NCI-H1694 treated with DMSO at 0.1 percent for 48 hours (cell line): ENCODE measurements at regions not wholly inside any gene's neighbourhood (a gene's known extent, or its start where the extent isn't known, plus 50 kb on each side); places are given as distances from the start of the nearest gene placed in this dataset.
"Not testable (repeated sequence)": the region's sequence is repeated elsewhere in the genome, so short reads cannot be mapped to it uniquely, and the experiment has no call there.

ENCODE experiments used
- DNase-seq: peaks from one replicate; lab custom pipeline; 2025; lab: John Stamatoyannopoulos, UW

DNA sequence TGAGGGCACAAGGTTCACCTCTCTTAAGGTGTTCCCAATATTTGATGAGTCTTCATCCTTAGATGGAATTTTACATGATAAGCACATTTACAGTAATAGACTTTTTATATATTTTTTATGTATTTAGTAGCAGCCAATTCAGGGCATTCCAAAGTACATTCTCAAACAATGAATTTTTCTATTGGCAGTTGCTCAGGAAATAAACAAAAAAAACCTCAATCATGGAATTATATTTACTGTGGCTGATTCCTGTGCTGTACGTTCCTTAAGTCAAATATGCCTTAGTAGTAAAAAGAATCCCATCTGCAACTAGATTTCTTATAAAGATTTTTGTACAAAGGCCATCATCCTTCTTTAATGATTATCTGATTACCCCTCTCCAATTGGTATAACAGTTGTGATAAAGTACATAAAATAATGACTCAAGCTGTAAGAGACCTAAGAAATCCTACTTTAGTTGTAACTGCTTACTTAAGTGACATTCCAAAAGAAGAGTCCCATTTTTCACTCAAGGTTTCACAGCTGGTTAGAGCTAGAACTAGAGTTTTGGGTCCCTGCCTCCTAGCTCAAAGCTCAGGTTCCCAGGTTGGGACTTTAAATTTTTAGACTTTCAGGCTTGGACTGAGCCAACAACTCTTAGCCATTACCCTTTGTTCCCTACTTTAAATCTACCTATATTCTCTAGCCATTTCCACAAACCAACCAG is 152.7 kb downstream of the FHIP1A start:
- no peak for DNase-seq

DNA sequence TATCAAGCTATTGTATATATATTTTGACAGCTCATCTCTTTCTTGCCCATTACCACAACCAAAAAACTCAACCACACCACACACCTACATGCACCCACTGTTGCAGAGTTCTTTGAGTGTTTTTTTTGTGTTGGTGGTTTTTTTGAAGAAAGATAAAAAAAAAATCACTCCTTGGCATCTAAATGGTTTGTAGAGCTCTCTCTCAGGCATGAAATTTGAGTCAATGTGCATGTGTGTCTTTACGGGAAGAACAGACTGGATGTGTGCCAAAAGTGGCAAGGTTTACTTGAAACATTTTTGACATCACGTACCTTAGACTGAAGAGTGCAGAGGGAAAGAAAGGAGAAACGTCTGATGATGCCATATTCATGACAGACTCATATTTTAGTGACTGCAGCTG is 154.2 kb downstream of the FHIP1A start:
- no peak for DNase-seq

DNA sequence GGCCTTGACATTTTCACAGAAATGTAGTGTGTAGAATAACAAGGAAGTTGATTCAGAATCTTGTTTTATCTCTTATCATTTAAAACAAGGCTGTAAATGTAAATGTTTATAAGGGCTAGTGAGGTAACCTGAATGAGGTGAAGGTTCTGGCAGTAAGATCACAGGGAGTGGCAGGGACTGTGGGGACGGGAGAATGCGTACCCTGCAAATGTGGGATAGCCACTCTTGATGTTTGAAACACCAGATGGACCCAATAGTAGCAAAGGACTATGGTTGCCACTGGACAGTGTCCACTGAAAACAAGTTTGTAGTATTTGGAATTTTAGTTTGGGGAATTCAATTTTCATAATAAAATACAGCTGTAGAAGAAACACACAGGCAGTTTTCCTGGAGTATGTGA is 155.3 kb downstream of the FHIP1A start:
- DNase-seq, result no peak

DNA sequence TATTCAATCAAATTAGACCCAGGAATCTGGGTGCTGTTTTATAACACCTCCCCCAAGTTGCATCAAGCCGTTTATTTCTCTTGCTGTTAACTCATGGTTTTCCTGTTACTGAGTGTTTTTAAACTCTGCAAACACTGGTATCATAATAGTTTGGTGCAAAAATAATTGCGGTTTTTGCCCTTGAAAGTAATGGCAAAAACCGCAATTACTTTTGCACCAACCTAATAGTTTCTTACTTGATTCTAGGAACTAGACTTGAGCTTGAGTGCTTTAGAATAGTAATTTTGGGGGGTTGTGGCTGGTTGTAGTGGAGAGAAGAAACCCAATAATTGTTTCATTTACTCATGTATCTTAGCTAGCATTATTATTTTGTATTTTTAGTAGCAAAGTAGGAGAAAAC is 156.6 kb downstream of the FHIP1A start:
- DNase-seq, result no peak

DNA sequence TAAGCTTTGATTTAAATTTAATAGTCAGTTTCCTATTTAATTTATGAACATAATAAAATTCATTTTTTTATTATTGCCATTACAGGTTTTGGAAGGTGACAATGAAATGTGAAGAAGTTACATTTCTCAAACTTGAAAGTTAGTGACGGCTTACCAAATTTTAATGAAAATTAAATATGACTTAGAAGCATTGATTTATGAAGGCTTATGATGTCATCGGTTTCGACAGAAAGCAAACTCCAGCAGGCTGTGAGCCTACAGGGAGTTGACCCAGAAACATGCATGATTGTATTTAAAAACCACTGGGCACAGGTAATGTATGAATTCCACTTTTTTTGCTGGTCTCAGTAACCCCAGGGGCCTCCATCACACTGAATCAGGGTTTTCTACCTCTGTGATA is 157.1 kb downstream of the FHIP1A start:
- DNase-seq, result no peak

DNA sequence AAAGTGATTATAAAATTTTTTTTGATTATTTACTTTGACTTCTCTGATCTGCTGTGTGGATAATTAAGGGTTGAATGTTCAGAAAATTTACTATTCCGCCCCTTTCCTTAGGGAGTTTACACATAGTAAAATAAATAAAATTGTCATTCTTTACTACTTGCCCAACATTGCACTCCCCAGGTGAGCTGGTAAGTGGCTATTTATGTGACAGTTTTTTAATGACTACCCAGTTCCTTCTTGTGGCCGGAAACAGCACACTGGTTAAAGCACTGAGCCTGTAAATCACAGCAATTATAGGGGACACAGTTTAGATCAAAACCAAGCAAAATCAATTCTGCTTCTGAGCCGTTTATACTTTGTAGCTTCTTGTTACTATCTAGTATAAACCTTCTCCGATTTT is 158.1 kb downstream of the FHIP1A start:
- no peak for DNase-seq

DNA sequence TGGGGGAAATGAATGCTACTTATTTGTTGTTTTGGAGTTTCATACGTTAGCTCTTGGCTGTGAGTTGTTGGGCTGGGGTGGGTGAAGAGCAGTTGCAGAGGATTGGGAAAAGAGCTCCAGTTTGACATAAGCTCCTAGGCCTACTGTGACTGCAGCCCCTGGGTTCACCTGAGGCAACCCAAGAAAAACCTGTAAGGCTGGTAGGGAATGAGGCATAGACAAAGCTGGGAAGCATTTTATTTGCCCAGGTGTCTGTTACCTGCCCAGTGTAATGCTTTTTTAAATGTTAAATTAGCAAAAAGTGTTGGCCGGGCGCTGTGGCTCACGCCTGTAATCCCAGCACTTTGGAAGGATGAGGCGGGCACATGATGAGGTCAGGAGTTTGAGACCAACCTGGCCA is 160.0 kb downstream of the FHIP1A start:
- DNase-seq, result no peak

DNA sequence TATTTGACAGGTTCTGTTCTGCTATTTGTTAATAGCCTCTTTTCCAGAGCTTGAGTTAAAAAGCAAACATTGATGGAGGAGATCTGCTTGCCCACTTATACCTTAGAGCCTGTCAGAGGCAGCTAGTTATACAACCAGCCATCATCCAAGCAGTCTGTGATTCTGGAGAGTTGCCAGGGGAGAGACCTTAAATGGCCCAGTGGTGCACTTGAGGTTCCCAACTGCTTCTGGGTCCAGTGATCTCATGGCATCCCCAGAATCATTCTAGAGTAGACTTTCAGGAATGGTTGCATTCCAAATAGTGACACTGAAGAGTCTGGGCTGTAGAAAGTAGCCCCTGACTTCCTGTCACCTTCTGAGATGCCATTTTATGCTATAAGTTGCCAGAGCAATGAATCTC is 160.7 kb downstream of the FHIP1A start:
- no peak for DNase-seq

DNA sequence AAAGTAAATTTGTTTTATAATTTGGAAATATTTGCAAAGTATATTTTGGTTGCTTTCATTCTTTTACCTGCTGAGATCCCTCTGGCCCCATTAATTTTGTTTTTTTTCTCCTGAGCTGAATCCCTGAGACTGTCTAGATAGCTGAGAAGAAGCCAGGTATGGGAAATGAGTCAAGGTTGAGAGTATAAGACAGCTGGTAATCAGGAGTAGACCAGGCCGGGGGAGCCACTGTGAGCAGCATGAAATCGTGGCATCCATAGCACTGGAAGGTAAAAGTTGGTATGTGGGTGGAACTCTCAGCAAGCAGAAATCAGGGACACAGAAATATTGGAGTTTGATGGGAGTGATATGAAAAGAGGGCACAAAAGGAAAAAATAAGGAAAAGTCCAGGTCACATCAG is 164.5 kb downstream of the FHIP1A start:
- DNase-seq, result no peak

DNA sequence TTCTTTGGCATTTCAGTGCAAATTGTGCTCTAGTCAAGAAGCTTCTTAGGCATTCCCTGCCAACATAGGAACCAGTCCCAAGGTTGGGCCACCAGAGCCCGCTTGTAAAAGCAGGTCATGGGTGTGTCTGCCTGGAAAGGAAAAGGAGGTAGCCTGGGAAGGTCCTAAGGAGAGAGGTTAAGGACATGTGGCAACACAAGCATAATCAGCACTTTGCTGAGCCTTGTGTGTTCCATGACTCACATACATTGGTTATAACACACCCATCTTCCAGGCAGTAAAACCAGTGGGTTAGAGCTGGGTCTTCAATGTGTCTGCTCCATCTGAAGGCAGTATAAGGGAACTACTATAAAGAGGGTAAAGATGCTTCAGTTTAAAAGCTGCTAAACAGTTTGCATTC is 165.0 kb downstream of the FHIP1A start:
- DNase-seq, result no peak

DNA sequence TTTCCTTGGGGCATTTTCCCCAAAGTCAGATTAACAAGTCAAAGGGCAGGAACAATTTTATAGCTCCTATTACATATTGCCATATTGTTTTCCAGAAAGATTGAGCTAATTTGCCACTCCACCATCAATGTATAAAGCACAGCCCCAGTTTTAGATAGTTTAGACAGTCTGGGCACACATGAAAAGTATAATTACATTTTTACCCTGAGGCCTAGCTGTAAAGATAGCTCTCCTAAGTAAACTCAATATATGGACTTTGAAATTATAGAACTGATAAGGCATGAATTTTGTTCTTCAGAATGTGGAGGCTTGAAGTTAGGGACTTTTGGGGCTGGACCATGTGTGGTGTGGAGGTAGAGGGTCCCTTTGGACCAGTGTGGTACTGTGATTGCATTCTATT is 166.0 kb downstream of the FHIP1A start:
- DNase-seq, result no peak

DNA sequence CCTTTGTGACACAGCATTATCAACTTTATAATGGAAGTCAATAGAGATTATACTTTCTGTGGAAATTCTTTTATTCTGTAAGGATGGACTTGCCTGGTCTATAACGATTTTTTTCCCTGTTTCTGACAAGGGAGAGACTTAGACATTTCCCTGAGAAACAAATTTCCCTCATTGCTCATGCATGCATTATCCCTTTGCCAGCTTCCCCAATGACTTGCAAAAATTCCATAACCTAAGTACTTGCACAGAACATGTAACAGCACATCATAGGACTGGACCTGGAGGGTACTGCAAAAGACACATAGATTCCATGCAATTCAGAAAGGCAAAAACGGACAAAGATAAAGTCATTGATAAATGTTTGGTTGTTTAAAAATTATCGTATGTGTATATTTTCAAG is 166.7 kb downstream of the FHIP1A start:
- no peak for DNase-seq

DNA sequence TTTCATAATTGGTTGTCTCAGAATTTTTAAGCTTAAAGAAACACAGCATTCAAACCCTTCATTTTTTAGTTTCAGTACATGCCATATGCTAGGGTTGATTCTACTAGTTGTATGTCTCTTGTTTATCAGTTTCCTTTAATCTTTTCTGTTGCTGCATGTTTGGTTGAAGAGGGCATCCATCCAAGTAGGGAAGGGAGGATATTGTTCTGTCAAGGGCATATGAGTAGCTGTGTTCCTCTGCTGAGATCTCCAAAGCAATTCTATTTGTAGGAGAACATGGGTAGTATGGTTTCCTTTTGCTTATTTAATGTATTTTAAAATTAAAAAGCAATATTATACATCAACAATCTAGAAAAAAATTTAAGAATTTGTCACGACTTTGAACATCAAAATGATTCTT is 167.7 kb downstream of the FHIP1A start:
- no peak for DNase-seq

DNA sequence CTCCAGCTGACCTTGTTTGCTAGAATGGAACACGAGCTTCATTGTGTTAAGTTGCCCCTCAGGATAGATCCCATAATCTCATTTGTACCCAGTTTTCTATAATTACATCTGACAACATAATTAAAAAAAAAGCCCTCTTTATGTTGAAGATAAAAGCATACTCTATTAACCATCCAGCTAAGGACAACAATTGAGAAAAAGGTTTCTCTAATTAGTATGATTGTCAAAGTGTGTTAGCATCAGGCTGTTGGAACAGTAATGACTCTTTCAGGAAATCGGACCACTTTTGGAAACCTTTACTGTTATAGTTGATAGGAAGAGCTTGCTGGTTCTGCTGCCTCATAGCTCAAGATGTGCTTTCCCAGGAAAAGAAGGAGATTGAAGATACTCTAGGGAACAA is 172.6 kb downstream of the FHIP1A start:
- no peak for DNase-seq

DNA sequence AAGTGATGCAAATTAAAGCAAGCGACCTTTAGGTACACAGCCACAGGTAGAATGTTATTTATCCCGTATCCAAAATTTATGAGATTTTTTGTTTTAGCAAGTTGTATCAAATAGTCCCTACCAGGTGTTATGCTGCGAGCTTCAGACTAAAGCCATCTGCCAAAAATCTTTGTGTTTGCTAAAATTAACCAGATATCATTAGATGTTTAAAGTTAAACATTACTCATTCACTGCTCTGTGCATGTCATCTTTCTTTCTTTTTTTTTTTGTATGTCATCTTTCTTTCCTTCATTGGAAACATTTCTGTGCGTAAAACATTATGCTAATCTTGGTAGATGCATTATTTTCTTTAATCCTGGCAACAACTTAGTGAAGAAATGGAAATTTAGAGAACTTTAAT is 173.1 kb downstream of the FHIP1A start:
- no peak for DNase-seq

DNA sequence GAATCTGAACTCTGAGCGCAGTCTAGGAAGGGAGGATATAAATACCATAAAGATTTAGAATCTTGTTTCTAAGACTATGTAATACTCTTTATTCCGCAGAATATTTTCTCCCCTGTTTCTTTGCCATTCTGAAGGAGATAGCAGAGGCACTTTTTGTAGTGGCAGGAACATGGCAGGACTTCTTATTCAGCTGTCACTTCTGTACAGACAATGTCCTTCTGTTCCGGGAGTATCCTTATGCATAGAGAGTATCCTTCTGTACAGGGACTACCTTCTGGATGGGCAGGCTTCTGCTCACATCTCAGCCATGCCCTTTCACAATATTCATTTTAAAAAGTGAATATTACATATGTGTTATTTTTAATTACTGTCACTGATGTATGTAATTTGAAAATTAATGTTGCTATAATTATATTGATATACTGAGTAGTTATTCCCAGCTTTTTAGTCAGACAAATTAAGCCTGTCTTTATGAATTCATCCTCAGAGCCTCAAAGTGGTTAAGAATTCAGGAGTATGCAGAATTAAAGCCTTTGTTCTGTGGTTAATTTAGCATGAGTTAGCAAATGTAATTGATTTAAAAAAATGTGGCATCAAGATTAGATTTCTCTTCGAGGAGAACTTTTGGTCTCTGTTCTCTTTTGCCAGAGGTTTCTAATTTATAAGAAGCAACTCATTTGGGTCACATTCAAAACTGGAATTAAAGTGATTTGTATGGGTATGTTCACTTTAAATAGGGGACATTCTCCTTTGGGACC is 174.4 kb downstream of the FHIP1A start:
- no peak for DNase-seq

DNA sequence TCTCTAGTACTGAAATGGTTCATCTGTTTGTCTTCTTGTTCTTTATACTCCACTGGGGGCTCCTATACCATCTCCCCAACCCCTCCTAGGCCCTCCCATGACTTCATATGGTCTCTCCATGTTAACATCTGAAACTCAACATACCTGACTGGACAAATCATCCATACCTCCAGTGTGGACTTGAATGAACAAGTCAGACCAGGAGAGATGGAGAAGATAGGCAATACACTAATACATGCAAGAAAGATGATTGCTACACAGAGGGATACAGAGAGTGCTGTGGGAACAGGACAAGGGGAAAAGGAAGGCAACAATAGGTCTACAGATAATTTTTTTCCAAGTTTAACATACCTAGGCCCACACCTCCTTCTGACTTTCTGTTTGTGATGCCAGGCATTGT is 175.1 kb downstream of the FHIP1A start:
- DNase-seq, result no peak

DNA sequence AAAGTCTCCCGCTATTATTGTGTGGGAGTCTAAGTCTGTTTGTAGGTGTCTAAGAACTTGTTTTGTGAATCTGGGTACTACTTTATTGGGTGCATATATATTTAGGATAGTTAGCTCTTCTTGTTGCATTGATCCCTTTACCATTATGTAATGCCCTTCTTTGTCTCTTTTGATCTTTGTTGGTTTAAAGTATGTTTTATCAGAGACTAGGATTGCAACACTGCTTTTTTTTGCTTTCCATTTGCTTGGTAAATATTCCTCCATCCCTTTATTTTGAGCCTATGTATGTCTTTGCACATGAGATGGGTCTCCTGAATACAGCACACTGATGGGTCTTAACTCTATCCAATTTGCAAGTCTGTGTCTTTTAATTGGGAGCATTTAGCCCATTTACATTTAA is 165.2 kb downstream of the GATB start:
- not testable (repeated sequence) for DNase-seq

DNA sequence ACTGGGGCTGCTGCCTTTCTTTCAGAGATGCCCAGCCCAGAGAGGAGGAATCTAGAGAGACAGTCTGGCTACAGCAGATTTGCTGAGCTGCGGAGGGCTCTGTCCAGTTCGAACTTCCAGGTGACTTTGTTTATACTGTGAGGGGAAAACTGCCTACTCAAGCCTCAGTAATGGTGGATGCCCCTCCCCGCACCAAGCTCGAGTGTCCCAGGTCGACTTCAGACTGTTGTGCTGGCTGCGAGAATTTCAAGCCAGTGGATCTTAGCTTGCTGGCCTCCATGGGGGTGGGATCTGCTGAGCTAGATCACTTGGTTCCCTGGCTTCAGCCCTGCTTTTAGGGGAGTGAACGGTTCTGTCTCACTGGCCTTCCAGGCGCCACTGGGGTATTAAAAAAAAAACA is 163.1 kb downstream of the GATB start:
- DNase-seq, result not testable (repeated sequence)

DNA sequence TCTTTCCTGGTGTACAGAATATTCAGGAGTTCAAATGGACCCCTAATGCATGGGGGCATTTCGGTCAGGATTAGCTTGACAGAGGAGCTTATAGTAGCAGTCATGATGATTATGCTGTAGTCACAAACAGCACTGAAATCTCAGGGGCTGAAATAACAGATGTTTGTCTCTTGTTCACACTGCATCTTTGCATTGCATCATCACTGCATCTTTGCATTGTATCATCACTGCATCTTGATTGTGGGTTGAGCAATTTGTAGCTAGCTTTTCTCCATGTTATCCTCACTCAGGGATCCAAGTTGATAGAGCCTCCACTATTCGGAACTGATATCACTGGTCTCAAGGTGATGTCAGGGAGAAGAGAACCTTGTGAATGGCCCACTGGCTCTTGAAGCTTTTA is 160.9 kb downstream of the GATB start:
- no peak for DNase-seq

DNA sequence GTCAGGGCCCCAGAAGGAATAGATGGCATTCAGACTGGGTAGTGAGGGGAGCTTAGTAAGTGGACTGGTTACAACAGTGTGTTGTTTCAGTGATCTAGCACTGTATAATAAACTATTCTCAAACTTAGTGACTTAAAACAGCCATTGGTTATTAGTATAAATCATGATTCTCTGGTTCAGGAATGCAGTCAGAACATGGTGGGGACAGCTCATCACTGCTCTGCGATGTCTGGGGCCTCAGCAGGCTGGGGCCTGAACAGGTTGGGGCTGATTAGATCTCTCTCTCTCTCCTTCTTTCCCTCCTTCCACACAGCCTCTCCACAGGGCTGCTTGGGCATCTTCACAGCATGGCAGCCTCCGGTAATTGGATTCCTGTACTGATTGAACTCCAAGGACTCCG is 160.4 kb downstream of the GATB start:
- no peak for DNase-seq

DNA sequence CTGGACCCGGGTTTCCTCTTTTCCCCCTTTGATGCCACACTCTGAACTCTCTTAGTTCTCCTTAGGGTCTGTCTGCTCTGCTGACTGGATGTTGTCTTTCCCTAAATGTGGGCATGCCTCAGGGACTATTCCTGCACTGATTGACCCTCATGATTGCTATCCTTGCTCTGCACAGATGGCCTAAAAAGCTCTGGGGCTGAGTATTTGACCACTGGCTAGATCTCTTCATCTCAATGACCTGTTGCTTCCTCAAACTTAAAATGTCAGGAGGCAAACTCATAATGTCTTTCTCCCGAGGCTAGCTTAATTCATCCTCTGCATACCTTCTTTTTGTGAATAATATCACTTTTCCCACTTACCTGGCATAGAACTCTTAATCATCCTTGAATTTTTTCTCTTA is 157.4 kb downstream of the GATB start:
- no peak for DNase-seq

DNA sequence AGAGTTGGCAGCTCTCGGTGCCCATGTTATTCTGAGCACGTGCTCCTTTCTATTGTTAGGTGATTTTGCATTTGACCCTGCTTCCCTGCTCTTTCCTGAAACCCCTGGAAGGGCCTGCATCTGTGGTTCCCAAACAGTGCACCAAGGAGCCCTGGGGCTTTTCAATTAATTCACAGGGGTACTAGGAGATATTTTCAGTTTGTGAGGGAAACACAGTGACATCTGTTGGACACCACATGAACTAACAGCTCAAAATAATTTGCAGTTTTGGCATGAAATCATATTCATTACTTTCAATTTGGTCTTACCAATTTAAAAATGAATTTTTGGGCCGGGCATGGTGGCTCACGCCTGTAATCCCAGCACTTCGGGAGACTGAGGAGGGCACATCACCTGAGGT is 156.6 kb downstream of the GATB start:
- peak; percentile 5 for DNase-seq

DNA sequence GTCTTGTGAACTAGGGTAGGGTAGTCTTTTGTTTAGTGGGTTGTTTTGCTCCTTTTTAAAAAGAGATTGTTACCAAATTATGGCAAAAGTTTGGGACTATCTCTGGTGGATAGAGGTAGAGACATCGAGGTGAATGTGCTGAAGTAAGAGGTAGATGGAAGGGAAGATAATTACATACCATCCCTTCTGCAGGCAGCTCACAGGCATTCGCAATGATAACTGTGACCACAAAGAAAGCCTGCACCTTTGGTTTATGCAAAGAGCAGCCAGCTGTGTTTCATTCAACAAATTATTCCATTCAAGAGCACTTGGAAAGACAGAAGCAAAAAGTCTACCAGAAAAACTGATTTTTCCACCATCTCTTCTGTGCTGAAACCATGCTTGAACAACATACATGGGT is 155.6 kb downstream of the GATB start:
- no peak for DNase-seq
